Endothelial cell of umbilical vein (primary cell): ENCODE measurements at regions not wholly inside any gene's neighbourhood (a gene's known extent, or its start where the extent isn't known, plus 50 kb on each side); places are given as distances from the start of the nearest gene placed in this dataset.

Experiments
- BruUV-seq: library from RNA; stranded (reverse); fragments of 400-500 nt; replicated peaks from 2 replicates; lab custom pipeline; 2021; lab: Mats Ljungman, UMichigan
- CTCF ChIA-PET: fragments of 300-600, 350-600 bp; sonication (Branson Sonifier 250); formaldehyde crosslinking; loops from one replicate; lab custom pipeline; 2021; ENCODE audit warnings: antibody characterized with exemption, inconsistent platforms; lab: Charles Lee
- POLR2A ChIA-PET: fragments of 300-600, 350-600 bp; sonication (Branson Sonifier 250); formaldehyde crosslinking; loops from one replicate; lab custom pipeline; 2021; ENCODE audit warnings: antibody characterized with exemption, inconsistent platforms; lab: Charles Lee
- DNase-seq: peaks from one replicate; pipeline ENCODE4 v3.0.0-alpha.2; 2011; ENCODE audit warnings: low read depth, low spot score
- FAIRE-seq: peaks from 2 replicates; lab custom pipeline; 2011; peaks lifted over from hg19 to GRCh38; lab: Jason Lieb, UNC
- H2AFZ ChIP-seq: 2 replicates; pipeline ENCODE4 v1.6.0; 2012; ENCODE audit warnings: low read depth, low read length, control low read depth, inconsistent platforms
- H3K27ac ChIP-seq: 2 replicates; pipeline ENCODE4 v1.5.1; 2011; ENCODE audit warnings: low read depth, mild to moderate bottlenecking, control low read depth, low read length, moderate library complexity; ENCODE audit not compliant: insufficient read depth
- H3K27me3 ChIP-seq, 2 experiments: 2 replicates each; pipeline versions ENCODE4 v1.6.0 to v1.6.1; 2011; ENCODE audit warnings: low read length in 2 of 2, mixed read lengths in 1 of 2; ENCODE audit not compliant: control insufficient read depth in 2 of 2, insufficient read depth in 2 of 2
- H3K36me3 ChIP-seq, 2 experiments: 2 replicates in 1 of 2; 3 replicates in 1 of 2; pipeline ENCODE4 v1.5.1; 2011; ENCODE audit warnings: low read length in 2 of 2, mild to moderate bottlenecking in 1 of 2, moderate library complexity in 1 of 2; ENCODE audit not compliant: control insufficient read depth in 2 of 2, insufficient read depth in 2 of 2; ENCODE audit errors: extremely low read depth in 1 of 2
- H3K4me1 ChIP-seq: 3 replicates; pipeline ENCODE4 v1.5.1; 2011; ENCODE audit warnings: mild to moderate bottlenecking, low read length; ENCODE audit not compliant: control insufficient read depth, insufficient read depth; ENCODE audit errors: extremely low read depth
- H3K4me2 ChIP-seq: 2 replicates; pipeline ENCODE4 v1.6.1; 2011; ENCODE audit warnings: low read length, control low read depth, mixed read lengths; ENCODE audit not compliant: insufficient read depth
- H3K4me3 ChIP-seq, 3 experiments: fragments of 200-600 bp in 1 of 3; sonication (generic), shearing (Covaris generic) in 1 of 3; replicated peaks in 1 of 3; 2 replicates each; pipeline ENCODE4 v1.5.1; 2011 to 2016; ENCODE audit warnings: control low read depth in 3 of 3, low read length in 3 of 3, mild to moderate bottlenecking in 2 of 3, inconsistent platforms in 1 of 3, low read depth in 1 of 3, moderate library complexity in 1 of 3; ENCODE audit not compliant: insufficient read depth in 1 of 3
- H3K79me2 ChIP-seq: 2 replicates; pipeline ENCODE4 v1.6.0; 2012; ENCODE audit warnings: low read length, inconsistent platforms; ENCODE audit not compliant: control insufficient read depth, insufficient read depth
- H3K9ac ChIP-seq: replicated peaks from 2 replicates; pipeline ENCODE3; 2011; ENCODE audit warnings: low read length, control low read depth; ENCODE audit not compliant: insufficient read depth; ENCODE audit errors: extremely low read depth
- H3K9me1 ChIP-seq: replicated peaks from 3 replicates; pipeline ENCODE4 v1.6.0; 2011; ENCODE audit warnings: mild to moderate bottlenecking, low read length; ENCODE audit not compliant: control insufficient read depth, insufficient read depth; ENCODE audit errors: extremely low read depth
- H3K9me3 ChIP-seq: replicated peaks from 2 replicates; pipeline ENCODE4 v1.5.1; 2012; ENCODE audit warnings: low read length, inconsistent platforms; ENCODE audit not compliant: control insufficient read depth, insufficient read depth
- H4K20me1 ChIP-seq: replicated peaks from 2 replicates; pipeline ENCODE3; 2011; ENCODE audit warnings: mild to moderate bottlenecking, low read length; ENCODE audit not compliant: control insufficient read depth, insufficient read depth; ENCODE audit errors: extremely low read depth
- CTCF ChIP-seq, 2 donors: IDR thresholded peaks; 1 replicate in 1 of 2; 2 replicates in 1 of 2; pipeline ENCODE4 v1.5.1; 2011; ENCODE audit warnings: low read length in 2 of 2, mild to moderate bottlenecking in 2 of 2, moderate library complexity in 2 of 2, control low read depth in 1 of 2, inconsistent platforms in 1 of 2, low read depth in 1 of 2; ENCODE audit not compliant: insufficient read depth in 1 of 2; ENCODE audit errors: extremely low read depth in 1 of 2
- EZH2 ChIP-seq: IDR thresholded peaks from 2 replicates; pipeline ENCODE4 v1.6.1; 2012; ENCODE audit warnings: borderline replicate concordance, low read depth, mild to moderate bottlenecking, moderate library complexity, low read length, inconsistent platforms; ENCODE audit not compliant: severe bottlenecking
- FOS ChIP-seq: IDR thresholded peaks from 2 replicates; pipeline ENCODE4 v1.6.1; 2011; ENCODE audit warnings: mild to moderate bottlenecking, low read length, moderate library complexity, borderline replicate concordance; ENCODE audit not compliant: insufficient read depth
- GATA2 ChIP-seq: IDR thresholded peaks from 2 replicates; pipeline ENCODE4 v1.7.0; 2011; ENCODE audit warnings: low read depth, mild to moderate bottlenecking, moderate library complexity, mixed read lengths, low read length; ENCODE audit not compliant: insufficient read length, insufficient read depth
- JUN ChIP-seq: IDR thresholded peaks from 2 replicates; pipeline ENCODE4 v1.6.1; 2011; ENCODE audit warnings: borderline replicate concordance, low read depth; ENCODE audit not compliant: insufficient read length, insufficient read depth
- MYC ChIP-seq: IDR thresholded peaks from one replicate; pipeline ENCODE4 v1.6.1; 2011; ENCODE audit warnings: mild to moderate bottlenecking, low read depth, low read length
- POLR2A ChIP-seq: IDR thresholded peaks from 2 replicates; pipeline ENCODE4 v1.6.1; 2012; ENCODE audit warnings: low read depth, mild to moderate bottlenecking, control low read depth, low read length
- POLR2AphosphoS5 ChIP-seq: IDR thresholded peaks from 2 replicates; pipeline ENCODE4 v1.6.1; 2012; ENCODE audit warnings: low read depth, mild to moderate bottlenecking, control low read depth, low read length, moderate library complexity; ENCODE audit not compliant: insufficient read depth
- dilution Hi-C: fragments of 300-500 bp; cut with MboI; formaldehyde crosslinking; loops from one replicate; pipeline ENCODE4 v1.15.0; 2019; ENCODE audit warnings: low sequenced_read_pairs; ENCODE audit not compliant: extremely low pct_ligation_motif_present
- intact Hi-C: fragments of 100-400 bp; cut with micrococcal nuclease; formaldehyde crosslinking; loops from one replicate; pipeline ENCODE4 v1.10.0; 2022
- TF ChIP-seq, protein P1 (sequence below): IDR thresholded peaks from 2 replicates; pipeline ENCODE4 v1.6.1; 2011; ENCODE audit not compliant: insufficient read depth, insufficient read length

DNA sequence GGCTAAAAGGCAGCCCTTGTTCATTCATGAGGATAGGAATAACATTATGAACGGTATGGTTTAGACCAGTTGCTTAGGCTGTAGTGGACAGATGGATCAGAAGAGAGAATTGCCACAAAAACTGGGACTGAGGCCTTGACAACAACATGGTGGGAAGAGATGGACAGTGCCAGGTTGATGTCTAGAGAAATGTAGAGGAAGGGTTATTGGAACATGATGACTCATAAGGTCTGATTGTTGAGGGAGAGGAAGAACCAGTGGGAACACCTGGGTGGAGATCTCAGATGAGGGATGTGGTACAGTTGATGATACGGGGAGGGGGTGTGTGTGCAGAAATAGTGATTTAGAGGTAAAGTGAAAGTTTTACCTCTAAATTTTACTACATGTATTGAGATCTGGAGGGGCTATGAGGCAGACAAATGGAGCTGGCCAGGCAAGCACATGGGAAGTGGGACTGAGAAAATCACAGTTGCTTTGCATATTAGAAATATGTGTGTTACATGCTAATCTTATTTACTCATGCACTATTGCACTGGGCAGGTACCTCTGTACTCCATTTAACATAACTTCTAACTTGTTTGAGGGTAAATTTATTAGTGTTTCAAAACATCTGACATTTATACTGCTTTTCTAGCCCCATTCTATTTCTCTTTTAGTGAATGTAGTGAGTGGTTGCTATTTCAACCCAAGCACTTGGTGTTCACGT lies 65.6 kb downstream of the PLCE1 start:
- H3K36me3 ChIP-seq = no peaks in the 10 kb centered on the region
- no peaks in the 10 kb centered on the region for H4K20me1 ChIP-seq
- H3K4me1 ChIP-seq = no peaks in the 10 kb centered on the region
- FAIRE-seq = no peak
- no peak overlapping the region for H3K4me3 ChIP-seq
- ChIA-PET POLR2A (no interaction called here), CTCF (no interaction called here)
- no peak overlapping the region for H2AFZ ChIP-seq
- no peaks in the 10 kb centered on the region for H3K27me3 ChIP-seq
- no peak overlapping the region for H3K27ac ChIP-seq
- H3K9me3 ChIP-seq = no peaks in the 10 kb centered on the region
- no peaks in the 10 kb centered on the region for H3K79me2 ChIP-seq
- DNase-seq = no peak
- intact Hi-C loops = no loop called here
- TF ChIP-seq JUN (no peak), POLR2A (no peak), POLR2AphosphoS5 (no peak), FOS (no peak), GATA2 (no peak), EZH2 (no peak), CTCF (IDR thresholded peaks at IDR 0.05; ENCODE audit: extremely low read depth in 1 of 2, insufficient read depth in 1 of 2, low read depth in 1 of 2, low read length in 2 of 2) (no peak), MYC (no peak)
- TF ChIP-seq, protein P1, sequence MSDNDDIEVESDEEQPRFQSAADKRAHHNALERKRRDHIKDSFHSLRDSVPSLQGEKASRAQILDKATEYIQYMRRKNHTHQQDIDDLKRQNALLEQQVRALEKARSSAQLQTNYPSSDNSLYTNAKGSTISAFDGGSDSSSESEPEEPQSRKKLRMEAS = no peak
- H3K9me1 ChIP-seq = no peaks in the 10 kb centered on the region
- dilution Hi-C loops = no loop called here
- BruUV-seq = no TSS peak
- no peak overlapping the region for H3K9ac ChIP-seq
- H3K4me2 ChIP-seq = no peak overlapping the region
